ENCODE measurements at regions not wholly inside any gene's neighbourhood (a gene's known extent, or its start where the extent isn't known, plus 50 kb on each side); places are given as distances from the start of the nearest gene placed in this dataset.

GRCh38 chr15:93360976-93361375, 272.0 kb upstream of the RGMA start:
- TF ChIP-seq CTCF (IDR thresholded peaks at IDR 0.05; ENCODE audit: low read depth, low read length), result no peak
- no peak overlapping the region for H3K4me3 ChIP-seq (ENCODE audit: low read depth, low read length)
- peaks cover 94% of the 10 kb centered on the region for H3K27me3 ChIP-seq (ENCODE audit: insufficient read depth, low read depth, severe bottlenecking)
- H3K36me3 ChIP-seq, result no peaks in the 10 kb centered on the region
- DNase-seq, result no peak
- H3K9me3 ChIP-seq (ENCODE audit: severe bottlenecking), result no peaks in the 10 kb centered on the region
- no peak overlapping the region for H3K27ac ChIP-seq

DNA sequence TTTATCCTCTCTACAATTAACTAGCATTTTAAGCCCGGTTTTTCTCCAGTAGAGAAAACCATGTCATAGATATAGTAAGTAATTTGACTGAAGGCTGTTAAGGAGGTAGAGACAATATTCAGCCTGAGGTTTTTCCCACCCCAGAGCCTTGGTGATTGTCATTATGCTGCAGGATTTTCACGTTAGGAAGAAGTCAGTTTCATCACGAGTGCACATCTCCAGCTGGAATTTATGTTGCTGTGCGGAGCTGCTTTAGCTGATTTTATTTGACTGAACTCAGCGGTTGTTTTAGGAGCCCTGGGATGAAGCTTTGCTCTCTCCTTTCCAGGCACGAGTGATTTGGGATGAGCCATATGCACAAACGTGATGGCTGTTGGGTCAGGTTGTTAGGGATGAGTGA, 271.3 kb upstream of the RGMA start:
- H3K36me3 ChIP-seq, result no peaks in the 10 kb centered on the region
- no peak overlapping the region for H3K27ac ChIP-seq
- no peak for TF ChIP-seq CTCF (IDR thresholded peaks at IDR 0.05; ENCODE audit: low read depth, low read length)
- DNase-seq, result no peak
- peaks cover 93% of the 10 kb centered on the region for H3K27me3 ChIP-seq (ENCODE audit: insufficient read depth, low read depth, severe bottlenecking)
- no peaks in the 10 kb centered on the region for H3K9me3 ChIP-seq (ENCODE audit: severe bottlenecking)
- no peak overlapping the region for H3K4me3 ChIP-seq (ENCODE audit: low read depth, low read length)

- no peak overlapping the region for H3K27ac ChIP-seq
- no peaks in the 10 kb centered on the region for H3K9me3 ChIP-seq (ENCODE audit: severe bottlenecking)
- no peak overlapping the region for H3K4me3 ChIP-seq (ENCODE audit: low read depth, low read length)
- peaks cover 95% of the 10 kb centered on the region for H3K27me3 ChIP-seq (ENCODE audit: insufficient read depth, low read depth, severe bottlenecking)
- no peak for TF ChIP-seq CTCF (IDR thresholded peaks at IDR 0.05; ENCODE audit: low read depth, low read length)
- DNase-seq, result no peak
- H3K36me3 ChIP-seq, result no peaks in the 10 kb centered on the region
Measured at GRCh38 chr15:93359425-93360131, 270.6 kb upstream of the RGMA start.

DNA sequence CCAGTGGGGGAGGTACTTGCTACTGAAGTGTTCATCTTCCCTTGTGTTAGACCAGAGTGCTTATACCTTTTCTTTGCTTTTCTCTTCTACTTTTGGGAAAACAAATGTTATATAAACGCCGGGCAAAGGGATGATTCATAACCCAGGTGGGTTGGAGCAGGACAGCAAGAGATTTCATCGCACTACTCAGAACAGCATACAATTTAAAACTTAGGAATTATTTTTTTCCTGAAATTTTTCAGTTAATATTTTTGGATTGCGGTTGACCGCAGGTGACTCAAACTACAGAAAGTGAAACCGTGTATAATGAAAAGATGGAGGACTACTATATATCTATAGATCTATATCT, 270.0 kb upstream of the RGMA start:
- H3K27me3 ChIP-seq (ENCODE audit: insufficient read depth, low read depth, severe bottlenecking), result peaks cover 94% of the 10 kb centered on the region
- no peak for TF ChIP-seq CTCF (IDR thresholded peaks at IDR 0.05; ENCODE audit: low read depth, low read length)
- no peak for DNase-seq
- H3K27ac ChIP-seq, result no peak overlapping the region
- no peak overlapping the region for H3K4me3 ChIP-seq (ENCODE audit: low read depth, low read length)
- H3K9me3 ChIP-seq (ENCODE audit: severe bottlenecking), result no peaks in the 10 kb centered on the region
- H3K36me3 ChIP-seq, result no peaks in the 10 kb centered on the region

GRCh38 chr15:93358166-93359059, 269.4 kb upstream of the RGMA start:
- H3K27ac ChIP-seq, result no peak overlapping the region
- H3K4me3 ChIP-seq (ENCODE audit: low read depth, low read length), result no peak overlapping the region
- DNase-seq, result no peak
- no peaks in the 10 kb centered on the region for H3K9me3 ChIP-seq (ENCODE audit: severe bottlenecking)
- no peaks in the 10 kb centered on the region for H3K36me3 ChIP-seq
- H3K27me3 ChIP-seq (ENCODE audit: insufficient read depth, low read depth, severe bottlenecking), result peaks cover 90% of the 10 kb centered on the region
- TF ChIP-seq CTCF (IDR thresholded peaks at IDR 0.05; ENCODE audit: low read depth, low read length), result no peak
